ENCODE measurements at regions not wholly inside any gene's neighbourhood (a gene's known extent, or its start where the extent isn't known, plus 50 kb on each side); places are given as distances from the start of the nearest gene placed in this dataset.
A peak's percentile ranks its signal among the peaks of the same experiment; 100 is the strongest.

DNA sequence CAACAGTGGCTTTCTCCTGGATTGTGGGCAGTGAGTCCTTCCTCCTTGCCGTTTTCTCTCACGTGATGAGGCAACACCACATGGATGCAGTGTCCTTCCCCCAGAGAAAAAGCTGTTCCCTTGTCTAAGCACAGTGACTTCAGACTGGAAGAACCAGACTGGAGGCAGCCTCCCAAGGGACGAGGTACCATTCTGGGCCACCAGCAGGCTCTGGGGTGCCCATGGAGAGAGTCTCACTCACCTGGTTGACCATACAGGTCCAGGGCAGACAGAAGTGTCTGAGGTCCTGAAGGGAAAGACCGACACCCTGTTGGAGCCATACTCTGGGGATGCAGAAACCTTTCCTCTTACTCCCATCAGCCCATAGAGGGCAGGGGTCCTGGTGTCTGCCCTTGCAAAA is 69.2 kb upstream of the DOCK1 start:
- H3K9ac ChIP-seq (ENCODE audit: low read length): no peak overlapping the region
- peaks cover 11% of the 10 kb centered on the region for H3K4me1 ChIP-seq (ENCODE audit: control insufficient read depth, insufficient read depth, low read length)
- no peaks in the 10 kb centered on the region for H3K36me3 ChIP-seq (ENCODE audit: control insufficient read depth, insufficient read depth, low read length)
- H3K27ac ChIP-seq (ENCODE audit: low read depth, low read length): no peak overlapping the region
- no peak overlapping the region for H3K4me3 ChIP-seq (ENCODE audit: low read depth, low read length)
- no peaks in the 10 kb centered on the region; the same call in 1 of the 2 replicates for H3K27me3 ChIP-seq (ENCODE audit: control insufficient read depth, insufficient read depth, low read length)
- H3K9me3 ChIP-seq (ENCODE audit: control insufficient read depth, insufficient read depth, low read depth, low read length): no peaks in the 10 kb centered on the region

DNA sequence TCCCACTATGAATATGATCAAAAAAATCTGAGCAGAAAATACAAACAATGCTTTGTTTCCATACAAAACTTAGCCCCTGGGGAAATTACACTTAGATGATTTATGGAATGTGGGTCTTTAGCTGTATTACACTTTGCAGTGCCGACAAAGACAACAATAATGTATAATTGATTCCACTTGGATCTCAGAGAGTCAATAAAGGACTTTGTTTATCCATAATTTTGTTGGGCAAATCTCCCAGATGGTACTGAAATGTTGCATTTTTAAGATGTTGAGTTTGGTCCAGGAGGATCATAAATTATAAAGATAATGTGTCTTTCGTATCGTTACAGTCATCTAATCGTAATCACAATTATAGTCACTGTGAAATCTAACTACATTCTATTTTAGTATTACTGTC is 66.9 kb upstream of the DOCK1 start:
- peaks cover 23% of the 10 kb centered on the region for H3K4me1 ChIP-seq (ENCODE audit: control insufficient read depth, insufficient read depth, low read length)
- no peaks in the 10 kb centered on the region for H3K36me3 ChIP-seq (ENCODE audit: control insufficient read depth, insufficient read depth, low read length)
- H3K27ac ChIP-seq (ENCODE audit: low read depth, low read length): no peak overlapping the region
- no peaks in the 10 kb centered on the region for H3K9me3 ChIP-seq (ENCODE audit: control insufficient read depth, insufficient read depth, low read depth, low read length)
- H3K4me3 ChIP-seq (ENCODE audit: low read depth, low read length): no peak overlapping the region
- no peaks in the 10 kb centered on the region; the same call in 1 of the 2 replicates for H3K27me3 ChIP-seq (ENCODE audit: control insufficient read depth, insufficient read depth, low read length)
- H3K9ac ChIP-seq (ENCODE audit: low read length): no peak overlapping the region

DNA sequence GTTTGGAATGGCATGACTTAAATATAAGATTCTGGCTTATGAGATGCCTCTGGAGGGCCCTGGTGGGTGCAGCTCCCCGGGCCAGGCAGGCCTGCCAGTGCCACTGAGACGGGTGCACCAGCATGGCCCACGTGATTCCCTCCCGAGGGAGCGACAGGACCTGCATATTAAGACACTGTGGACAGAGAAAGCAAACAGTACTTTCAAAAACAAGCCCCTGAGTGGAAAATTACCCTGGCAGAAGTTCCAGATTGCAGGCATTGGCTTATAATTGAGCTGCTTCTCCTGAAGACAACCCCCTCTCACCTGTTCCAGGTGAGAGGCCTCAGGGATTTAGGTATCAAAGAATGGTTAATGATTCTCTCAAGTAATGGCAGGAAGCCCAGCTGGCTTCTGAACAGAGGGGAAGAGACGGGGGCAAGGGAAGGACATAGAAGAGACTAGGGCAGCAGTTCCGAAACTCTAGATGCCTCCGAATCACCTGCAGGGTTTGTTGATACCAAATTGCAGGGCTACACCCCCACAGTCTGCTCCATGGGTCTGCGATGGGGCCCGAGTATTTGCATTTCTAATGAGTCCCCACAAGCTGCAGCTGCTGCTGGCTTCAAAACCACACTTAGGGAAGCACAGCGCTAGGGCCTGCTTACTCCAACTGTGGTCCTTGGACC is 66.0 kb upstream of the DOCK1 start:
- H3K27ac ChIP-seq (ENCODE audit: low read depth, low read length): no peak overlapping the region
- no peaks in the 10 kb centered on the region for H3K27me3 ChIP-seq (ENCODE audit: control insufficient read depth, insufficient read depth, low read length)
- no peaks in the 10 kb centered on the region for H3K9me3 ChIP-seq (ENCODE audit: control insufficient read depth, insufficient read depth, low read depth, low read length)
- H3K4me3 ChIP-seq (ENCODE audit: low read depth, low read length): no peak overlapping the region
- H3K4me1 ChIP-seq (ENCODE audit: control insufficient read depth, insufficient read depth, low read length): peaks cover 23% of the 10 kb centered on the region
- H3K36me3 ChIP-seq (ENCODE audit: control insufficient read depth, insufficient read depth, low read length): no peaks in the 10 kb centered on the region
- no peak overlapping the region for H3K9ac ChIP-seq (ENCODE audit: low read length)

GRCh38 chr10:126840576-126841135 is 64.6 kb upstream of the DOCK1 start:
- H3K27me3 ChIP-seq (ENCODE audit: control insufficient read depth, insufficient read depth, low read length): no peaks in the 10 kb centered on the region
- H3K9ac ChIP-seq (ENCODE audit: low read length): no peak overlapping the region
- H3K27ac ChIP-seq (ENCODE audit: low read depth, low read length): no peak overlapping the region
- H3K4me1 ChIP-seq (ENCODE audit: control insufficient read depth, insufficient read depth, low read length): peaks cover 23% of the 10 kb centered on the region
- H3K9me3 ChIP-seq (ENCODE audit: control insufficient read depth, insufficient read depth, low read depth, low read length): no peaks in the 10 kb centered on the region
- no peak overlapping the region for H3K4me3 ChIP-seq (ENCODE audit: low read depth, low read length)
- no peaks in the 10 kb centered on the region for H3K36me3 ChIP-seq (ENCODE audit: control insufficient read depth, insufficient read depth, low read length)

- H3K9me3 ChIP-seq (ENCODE audit: control insufficient read depth, insufficient read depth, low read depth, low read length): no peaks in the 10 kb centered on the region
- H3K4me3 ChIP-seq (ENCODE audit: low read depth, low read length): no peak overlapping the region
- no peak overlapping the region for H3K27ac ChIP-seq (ENCODE audit: low read depth, low read length)
- H3K27me3 ChIP-seq (ENCODE audit: control insufficient read depth, insufficient read depth, low read length): no peaks in the 10 kb centered on the region
- no peaks in the 10 kb centered on the region for H3K36me3 ChIP-seq (ENCODE audit: control insufficient read depth, insufficient read depth, low read length)
- H3K4me1 ChIP-seq (ENCODE audit: control insufficient read depth, insufficient read depth, low read length): peaks cover 23% of the 10 kb centered on the region
- H3K9ac ChIP-seq (ENCODE audit: low read length): no peak overlapping the region
Observed at GRCh38 chr10:126841341-126841895, 63.8 kb upstream of the DOCK1 start.

GRCh38 chr10:126842356-126842755 is 62.9 kb upstream of the DOCK1 start:
- H3K27ac ChIP-seq (ENCODE audit: low read depth, low read length): no peak overlapping the region
- no peaks in the 10 kb centered on the region for H3K27me3 ChIP-seq (ENCODE audit: control insufficient read depth, insufficient read depth, low read length)
- peaks cover 23% of the 10 kb centered on the region for H3K4me1 ChIP-seq (ENCODE audit: control insufficient read depth, insufficient read depth, low read length)
- no peaks in the 10 kb centered on the region for H3K36me3 ChIP-seq (ENCODE audit: control insufficient read depth, insufficient read depth, low read length)
- no peak overlapping the region for H3K4me3 ChIP-seq (ENCODE audit: low read depth, low read length)
- no peaks in the 10 kb centered on the region for H3K9me3 ChIP-seq (ENCODE audit: control insufficient read depth, insufficient read depth, low read depth, low read length)
- H3K9ac ChIP-seq (ENCODE audit: low read length): peak overlapping the region; percentile 16

DNA sequence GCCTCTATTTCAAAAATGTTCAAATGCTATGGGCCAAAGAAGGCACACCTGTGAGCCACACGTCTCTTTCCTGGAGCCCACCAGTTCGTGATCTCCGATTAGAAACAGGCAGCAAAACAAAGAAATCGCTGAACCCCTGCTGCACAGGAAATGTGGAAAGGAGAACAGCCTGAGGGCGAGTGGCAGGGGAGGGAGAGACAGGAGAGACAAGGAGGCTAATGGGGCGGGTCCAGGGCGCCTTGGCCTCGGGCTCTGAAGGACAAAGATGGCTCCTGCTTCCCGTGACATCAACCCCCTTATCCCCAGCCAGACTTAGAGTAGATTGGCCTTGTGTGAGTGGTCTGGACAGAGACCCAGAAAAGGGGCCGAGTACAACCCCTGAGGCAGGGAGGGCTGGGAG is 62.4 kb upstream of the DOCK1 start:
- H3K27me3 ChIP-seq (ENCODE audit: control insufficient read depth, insufficient read depth, low read length): no peaks in the 10 kb centered on the region
- H3K36me3 ChIP-seq (ENCODE audit: control insufficient read depth, insufficient read depth, low read length): no peaks in the 10 kb centered on the region
- peaks cover 23% of the 10 kb centered on the region for H3K4me1 ChIP-seq (ENCODE audit: control insufficient read depth, insufficient read depth, low read length)
- no peaks in the 10 kb centered on the region for H3K9me3 ChIP-seq (ENCODE audit: control insufficient read depth, insufficient read depth, low read depth, low read length)
- no peak overlapping the region for H3K27ac ChIP-seq (ENCODE audit: low read depth, low read length)
- H3K9ac ChIP-seq (ENCODE audit: low read length): peak overlapping the region; percentile 2
- H3K4me3 ChIP-seq (ENCODE audit: low read depth, low read length): no peak overlapping the region

- Histone ChIP-seq H3K36me3 (ENCODE audit: control insufficient read depth, insufficient read depth, low read length) (no peaks in the 10 kb centered on the region), H3K4me3 (ENCODE audit: low read depth, low read length) (no peak overlapping the region), H3K27me3 (ENCODE audit: control insufficient read depth, insufficient read depth, low read length) (no peaks in the 10 kb centered on the region), H3K27ac (ENCODE audit: low read depth, low read length) (no peak overlapping the region), H3K4me1 (ENCODE audit: control insufficient read depth, insufficient read depth, low read length) (peaks cover 23% of the 10 kb centered on the region), H3K9ac (ENCODE audit: low read length) (peak overlapping the region; percentile 2), H3K9me3 (ENCODE audit: control insufficient read depth, insufficient read depth, low read depth, low read length) (no peaks in the 10 kb centered on the region)
Observed at GRCh38 chr10:126843299-126843934, 61.8 kb upstream of the DOCK1 start.

- H3K4me1 ChIP-seq (ENCODE audit: control insufficient read depth, insufficient read depth, low read length): peaks cover 17% of the 10 kb centered on the region
- H3K36me3 ChIP-seq (ENCODE audit: control insufficient read depth, insufficient read depth, low read length): no peaks in the 10 kb centered on the region
- no peaks in the 10 kb centered on the region for H3K27me3 ChIP-seq (ENCODE audit: control insufficient read depth, insufficient read depth, low read length)
- no peak overlapping the region for H3K4me3 ChIP-seq (ENCODE audit: low read depth, low read length)
- no peaks in the 10 kb centered on the region for H3K9me3 ChIP-seq (ENCODE audit: control insufficient read depth, insufficient read depth, low read depth, low read length)
- H3K27ac ChIP-seq (ENCODE audit: low read depth, low read length): no peak overlapping the region
- no peak overlapping the region for H3K9ac ChIP-seq (ENCODE audit: low read length)
Observed at GRCh38 chr10:126844406-126844805, 60.8 kb upstream of the DOCK1 start.

- H3K27ac ChIP-seq (ENCODE audit: low read depth, low read length): no peak overlapping the region
- no peaks in the 10 kb centered on the region for H3K9me3 ChIP-seq (ENCODE audit: control insufficient read depth, insufficient read depth, low read depth, low read length)
- no peak overlapping the region for H3K4me3 ChIP-seq (ENCODE audit: low read depth, low read length)
- H3K27me3 ChIP-seq (ENCODE audit: control insufficient read depth, insufficient read depth, low read length): no peaks in the 10 kb centered on the region
- H3K36me3 ChIP-seq (ENCODE audit: control insufficient read depth, insufficient read depth, low read length): no peaks in the 10 kb centered on the region
- H3K9ac ChIP-seq (ENCODE audit: low read length): no peak overlapping the region
- H3K4me1 ChIP-seq (ENCODE audit: control insufficient read depth, insufficient read depth, low read length): peaks cover 12% of the 10 kb centered on the region; the same call in 1 of the 2 replicates
Observed at GRCh38 chr10:126846469-126846868, 58.8 kb upstream of the DOCK1 start.

- no peak overlapping the region for H3K4me3 ChIP-seq (ENCODE audit: low read depth, low read length)
- no peaks in the 10 kb centered on the region for H3K27me3 ChIP-seq (ENCODE audit: control insufficient read depth, insufficient read depth, low read length)
- H3K9me3 ChIP-seq (ENCODE audit: control insufficient read depth, insufficient read depth, low read depth, low read length): no peaks in the 10 kb centered on the region
- no peaks in the 10 kb centered on the region for H3K36me3 ChIP-seq (ENCODE audit: control insufficient read depth, insufficient read depth, low read length)
- peaks cover 12% of the 10 kb centered on the region; the same call in 1 of the 2 replicates for H3K4me1 ChIP-seq (ENCODE audit: control insufficient read depth, insufficient read depth, low read length)
- H3K9ac ChIP-seq (ENCODE audit: low read length): no peak overlapping the region
- no peak overlapping the region for H3K27ac ChIP-seq (ENCODE audit: low read depth, low read length)
Observed at GRCh38 chr10:126846959-126847358, 58.3 kb upstream of the DOCK1 start.

All from HUES6 (cell line).